MCF 10A (cell line): ENCODE measurements at regions not wholly inside any gene's neighbourhood (a gene's known extent, or its start where the extent isn't known, plus 50 kb on each side); places are given as distances from the start of the nearest gene placed in this dataset.
A peak's percentile ranks its signal among the peaks of the same experiment; 100 is the strongest.

Source experiments
- BruUV-seq: library from RNA; stranded (reverse); fragments of 400-500 nt; replicated peaks from 2 replicates; lab custom pipeline; 2021; lab: Mats Ljungman, UMichigan
- CTCF ChIA-PET: fragments of 300-600 bp; sonication (Branson Sonifier 250); formaldehyde crosslinking; extraction: SDS; loops from one replicate; lab custom pipeline; 2021; ENCODE audit warnings: antibody characterized with exemption, inconsistent platforms; lab: Yijun Ruan, JAX
- POLR2A ChIA-PET: fragments of 300-600, 350-650 bp; sonication (Branson Sonifier 250); formaldehyde crosslinking; extraction: SDS; loops from one replicate; lab custom pipeline; 2020; ENCODE audit warnings: antibody characterized with exemption, inconsistent platforms; lab: Yijun Ruan, JAX
- DNase-seq: peaks from one replicate; pipeline ENCODE4 v3.0.0-alpha.2; 2018; ENCODE audit not compliant: unreplicated experiment
- H3K27ac Mint-ChIP-seq: one replicate; pipeline ENCODE4 v1.8.0; 2022; ENCODE audit warnings: mild to moderate bottlenecking, low read depth, mixed read lengths; ENCODE audit not compliant: unreplicated experiment
- H3K27me3 Mint-ChIP-seq: one replicate; pipeline ENCODE4 v1.8.0; 2022; ENCODE audit warnings: mixed read lengths; ENCODE audit not compliant: insufficient read depth, unreplicated experiment
- H3K36me3 Mint-ChIP-seq: one replicate; pipeline ENCODE4 v1.8.0; 2022; ENCODE audit warnings: mild to moderate bottlenecking, moderate library complexity, mixed read lengths; ENCODE audit not compliant: insufficient read depth, unreplicated experiment
- H3K4me1 Mint-ChIP-seq: one replicate; pipeline ENCODE4 v1.8.0; 2022; ENCODE audit warnings: mixed read lengths; ENCODE audit not compliant: insufficient read depth, unreplicated experiment
- H3K4me3 Mint-ChIP-seq: one replicate; pipeline ENCODE4 v1.8.0; 2022; ENCODE audit warnings: mild to moderate bottlenecking, moderate library complexity, mixed read lengths; ENCODE audit not compliant: unreplicated experiment
- H3K9me3 Mint-ChIP-seq: one replicate; pipeline ENCODE4 v1.8.0; 2022; ENCODE audit warnings: mixed read lengths; ENCODE audit not compliant: unreplicated experiment
- intact Hi-C: fragments of 100-400 bp; cut with micrococcal nuclease; formaldehyde crosslinking; loops from 2 replicates; pipeline ENCODE4 v1.14.1; 2022
- TF ChIP-seq, protein P1 (sequence below): fragments of 200-600 bp; IDR thresholded peaks from one replicate; pipeline ENCODE4 v1.8.0; 2022; ENCODE audit warnings: antibody characterized with exemption, mild to moderate bottlenecking; ENCODE audit not compliant: unreplicated experiment

GRCh38 chr18:55737266-55737665, 149.3 kb upstream of the TCF4 start:
- BruUV-seq: no TSS peak
- Mint-ChIP-seq H3K4me3 (no peak overlapping the region), H3K27ac (no peak overlapping the region), H3K36me3 (peaks cover 4% of the 10 kb centered on the region), H3K27me3 (no peaks in the 10 kb centered on the region), H3K4me1 (peaks cover 12% of the 10 kb centered on the region), H3K9me3 (no peaks in the 10 kb centered on the region)
- POLR2A ChIA-PET: no interaction called here
- DNase-seq: no peak
- CTCF ChIA-PET: interaction anchor here (0.6 kb wide), 1 partner anchor 394 kb away, joined by 3 read pairs; no protein-coding TSS in a partner anchor
- intact Hi-C loops: no loop called here
- TF ChIP-seq, protein P1, sequence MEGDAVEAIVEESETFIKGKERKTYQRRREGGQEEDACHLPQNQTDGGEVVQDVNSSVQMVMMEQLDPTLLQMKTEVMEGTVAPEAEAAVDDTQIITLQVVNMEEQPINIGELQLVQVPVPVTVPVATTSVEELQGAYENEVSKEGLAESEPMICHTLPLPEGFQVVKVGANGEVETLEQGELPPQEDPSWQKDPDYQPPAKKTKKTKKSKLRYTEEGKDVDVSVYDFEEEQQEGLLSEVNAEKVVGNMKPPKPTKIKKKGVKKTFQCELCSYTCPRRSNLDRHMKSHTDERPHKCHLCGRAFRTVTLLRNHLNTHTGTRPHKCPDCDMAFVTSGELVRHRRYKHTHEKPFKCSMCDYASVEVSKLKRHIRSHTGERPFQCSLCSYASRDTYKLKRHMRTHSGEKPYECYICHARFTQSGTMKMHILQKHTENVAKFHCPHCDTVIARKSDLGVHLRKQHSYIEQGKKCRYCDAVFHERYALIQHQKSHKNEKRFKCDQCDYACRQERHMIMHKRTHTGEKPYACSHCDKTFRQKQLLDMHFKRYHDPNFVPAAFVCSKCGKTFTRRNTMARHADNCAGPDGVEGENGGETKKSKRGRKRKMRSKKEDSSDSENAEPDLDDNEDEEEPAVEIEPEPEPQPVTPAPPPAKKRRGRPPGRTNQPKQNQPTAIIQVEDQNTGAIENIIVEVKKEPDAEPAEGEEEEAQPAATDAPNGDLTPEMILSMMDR: no peak

- POLR2A ChIA-PET: no interaction called here
Measured at GRCh38 chr18:55735969-55736368, 148.0 kb upstream of the TCF4 start.

GRCh38 chr18:55735199-55735855, 147.3 kb upstream of the TCF4 start:
- H3K9me3 Mint-ChIP-seq: no peaks in the 10 kb centered on the region
- ChIA-PET POLR2A (interaction anchor here (0.7 kb wide), 1 partner anchor 8 kb away, joined by 3 read pairs; no protein-coding TSS in a partner anchor), CTCF (interaction anchor here (0.6 to 0.7 kb wide), 2 partner anchors 86 to 326 kb away, joined by 3 to 4 read pairs; no protein-coding TSS in a partner anchor)
- no peak overlapping the region for H3K27ac Mint-ChIP-seq
- H3K4me3 Mint-ChIP-seq: no peak overlapping the region
- H3K36me3 Mint-ChIP-seq: peaks cover 4% of the 10 kb centered on the region
- H3K27me3 Mint-ChIP-seq: no peaks in the 10 kb centered on the region
- DNase-seq: no peak
- H3K4me1 Mint-ChIP-seq: peaks cover 19% of the 10 kb centered on the region
- TF ChIP-seq, protein P1: no peak
- no TSS peak for BruUV-seq
- intact Hi-C loops: no loop called here

More at GRCh38 chr18:55735969-55736368, 148.0 kb upstream of the TCF4 start:
- intact Hi-C loops: no loop called here
- H3K4me3 Mint-ChIP-seq: no peak overlapping the region
- no TSS peak for BruUV-seq
- peaks cover 19% of the 10 kb centered on the region for H3K4me1 Mint-ChIP-seq
- CTCF ChIA-PET: interaction anchor here (0.6 to 0.9 kb wide), 2 partner anchors 321 to 327 kb away, joined by 3 read pairs; no protein-coding TSS in a partner anchor
- H3K27me3 Mint-ChIP-seq: no peaks in the 10 kb centered on the region
- no peak for DNase-seq
- no peaks in the 10 kb centered on the region for H3K9me3 Mint-ChIP-seq
- H3K27ac Mint-ChIP-seq: no peak overlapping the region
- TF ChIP-seq, protein P1: no peak
- peaks cover 4% of the 10 kb centered on the region for H3K36me3 Mint-ChIP-seq

- no peaks in the 10 kb centered on the region for H3K27me3 Mint-ChIP-seq
- no peak overlapping the region for H3K27ac Mint-ChIP-seq
- peak; percentile 9 for DNase-seq
- peaks cover 24% of the 10 kb centered on the region for H3K4me1 Mint-ChIP-seq
- CTCF ChIA-PET: no interaction called here
- TF ChIP-seq, protein P1: no peak
- no peak overlapping the region for H3K4me3 Mint-ChIP-seq
- BruUV-seq: no TSS peak
- H3K36me3 Mint-ChIP-seq: no peaks in the 10 kb centered on the region
- intact Hi-C loops: no loop called here
- POLR2A ChIA-PET: no interaction called here
- H3K9me3 Mint-ChIP-seq: no peaks in the 10 kb centered on the region
Measured at GRCh38 chr18:55732227-55733106, 144.5 kb upstream of the TCF4 start.
